C4-2B (cell line): ENCODE measurements at regions not wholly inside any gene's neighbourhood (a gene's known extent, or its start where the extent isn't known, plus 50 kb on each side); places are given as distances from the start of the nearest gene placed in this dataset.

Experiments used
- H3K27ac ChIP-seq: fragments of 450-650 bp; 2 replicates; pipeline ENCODE4 v1.5.1; 2017
- CTCF ChIP-seq: fragments of 450-650 bp; conservative IDR thresholded peaks from 2 replicates; pipeline ENCODE4 v1.5.1; 2017; ENCODE audit warnings: mild to moderate bottlenecking
- ZFX ChIP-seq: fragments of 450-650 bp; IDR thresholded peaks from 2 replicates; pipeline ENCODE4 v1.6.1; 2017

- TF ChIP-seq ZFX, result no peak
- TF ChIP-seq CTCF, result no peak
- no peak overlapping the region for H3K27ac ChIP-seq
Measured at GRCh38 chr5:128627939-128628338, 89.9 kb upstream of the FBN2 start.

- TF ChIP-seq CTCF (no peak), ZFX (no peak)
- H3K27ac ChIP-seq, result no peak overlapping the region
Measured at GRCh38 chr5:128629157-128629556, 91.1 kb upstream of the FBN2 start.

GRCh38 chr5:128630121-128630520 is 92.1 kb upstream of the FBN2 start:
- no peak overlapping the region for H3K27ac ChIP-seq
- no peak for TF ChIP-seq ZFX
- no peak for TF ChIP-seq CTCF

- H3K27ac ChIP-seq, result no peak overlapping the region
- no peak for TF ChIP-seq CTCF
- no peak for TF ChIP-seq ZFX
Measured at GRCh38 chr5:128631771-128632170, 93.7 kb upstream of the FBN2 start.

- no peak overlapping the region for H3K27ac ChIP-seq
- TF ChIP-seq CTCF (no peak), ZFX (no peak)
Measured at GRCh38 chr5:128632264-128632663, 94.2 kb upstream of the FBN2 start.

DNA sequence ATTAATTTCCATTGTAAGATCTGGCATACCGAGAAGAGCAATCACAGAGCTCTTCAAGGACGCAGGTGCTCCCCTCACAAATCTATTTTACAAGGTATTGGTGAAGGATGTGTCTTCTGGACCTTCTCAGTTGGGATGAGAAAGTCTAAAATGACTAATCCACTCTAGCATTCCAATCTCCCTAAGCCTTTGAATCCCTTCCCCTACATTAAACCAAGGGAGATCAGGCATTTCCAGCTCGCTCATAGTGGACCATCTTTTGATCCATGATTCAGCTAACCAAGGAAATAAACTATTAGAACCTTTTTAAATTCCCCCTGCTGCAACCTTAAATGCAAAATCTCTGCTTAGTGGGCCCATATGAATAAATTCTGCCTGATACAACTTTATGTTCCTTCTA is 95.9 kb upstream of the FBN2 start:
- TF ChIP-seq ZFX (no peak), CTCF (no peak)
- no peak overlapping the region for H3K27ac ChIP-seq

DNA sequence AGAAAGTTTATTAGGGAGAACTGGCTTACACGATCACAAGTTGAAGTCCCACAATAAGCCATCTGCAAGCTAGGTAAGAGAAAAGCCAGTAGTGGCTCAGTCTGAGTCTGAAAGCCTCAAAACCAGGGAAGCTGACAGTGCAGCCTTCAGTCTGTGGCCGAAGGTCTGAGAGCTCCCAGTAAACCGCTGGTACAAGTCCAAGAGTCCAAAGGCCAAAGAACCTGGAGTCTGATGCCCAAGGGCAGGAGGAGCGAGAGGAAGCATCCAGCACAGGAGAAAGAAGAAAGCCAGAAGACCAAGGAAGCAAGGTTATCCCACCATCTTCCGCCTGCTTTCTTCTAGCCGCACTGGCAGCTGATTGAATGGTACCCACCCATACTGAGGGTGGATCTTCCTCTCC is 97.3 kb upstream of the FBN2 start:
- H3K27ac ChIP-seq, result no peak overlapping the region
- TF ChIP-seq CTCF (no peak), ZFX (no peak)
